Gastroesophageal sphincter (tissue), 4 donors: ENCODE measurements at regions not wholly inside any gene's neighbourhood (a gene's known extent, or its start where the extent isn't known, plus 50 kb on each side); places are given as distances from the start of the nearest gene placed in this dataset.

Experiments
- ATAC-seq: fragments of 150-250 bp; one replicate; pipeline ENCODE4 v1.9.1; 2016; ENCODE audit warnings: mild to moderate bottlenecking, moderate library complexity
- H3K27ac ChIP-seq, 4 donors: fragments of 200-600 bp; sonication (generic) in 3 of 4; 1 replicate in 3 of 4; 2 replicates in 1 of 4; pipeline ENCODE4 v1.5.1; 2016 to 2019
- H3K27me3 ChIP-seq: fragments of 200-600 bp; sonication (generic); one replicate; pipeline ENCODE4 v1.5.1; 2019
- H3K36me3 ChIP-seq, 2 donors: fragments of 200-600 bp; sonication (generic); one replicate each; pipeline ENCODE4 v1.5.1; 2019; ENCODE audit warnings: control low read depth in 1 of 2
- H3K4me1 ChIP-seq, 3 donors: fragments of 200-600 bp; sonication (generic); 1 replicate in 2 of 3; 2 replicates in 1 of 3; pipeline ENCODE4 v1.5.1; 2016 to 2019; ENCODE audit warnings: control low read depth in 2 of 3
- H3K4me3 ChIP-seq, 2 donors: fragments of 200-600 bp; sonication (generic); one replicate each; pipeline ENCODE4 v1.5.1; 2019; ENCODE audit warnings: mild to moderate bottlenecking in 1 of 2, moderate library complexity in 1 of 2
- H3K9me3 ChIP-seq, 3 donors: fragments of 200-600 bp; sonication (generic); one replicate each; pipeline ENCODE4 v1.5.1; 2017 to 2019; ENCODE audit warnings: control low read depth in 2 of 3
- EP300 ChIP-seq: sonication (generic); formaldehyde crosslinking; IDR thresholded peaks from one replicate; pipeline ENCODE4 v1.6.1; 2017; ENCODE audit warnings: antibody characterized with exemption, mild to moderate bottlenecking
- POLR2A ChIP-seq, 2 donors: fragments of 450-650 bp; IDR thresholded peaks; one replicate each; pipeline ENCODE4 v1.6.1; 2017; ENCODE audit warnings: antibody characterized with exemption in 2 of 2, mild to moderate bottlenecking in 2 of 2, moderate library complexity in 1 of 2
- POLR2AphosphoS5 ChIP-seq: sonication (generic); formaldehyde crosslinking; IDR thresholded peaks from one replicate; pipeline ENCODE4 v1.6.1; 2017; ENCODE audit warnings: antibody characterized with exemption
- WGBS, 2 donors: methylation state at CpG; one replicate each; pipeline ENCODE4 v1.1.5; 2018; ENCODE audit warnings: low coverage in 1 of 2; 5-methylcytosine and 5-hydroxymethylcytosine counted together
- TF ChIP-seq, protein P1 (sequence below), 4 experiments: fragments of 200-600 bp in 2 of 4; fragments of 450-650 bp in 2 of 4; sonication (generic) in 1 of 4; IDR thresholded peaks; one replicate each; pipeline ENCODE4 v1.5.1; 2017 to 2019; ENCODE audit warnings: antibody characterized with exemption in 4 of 4, mild to moderate bottlenecking in 2 of 4, moderate library complexity in 2 of 4

DNA sequence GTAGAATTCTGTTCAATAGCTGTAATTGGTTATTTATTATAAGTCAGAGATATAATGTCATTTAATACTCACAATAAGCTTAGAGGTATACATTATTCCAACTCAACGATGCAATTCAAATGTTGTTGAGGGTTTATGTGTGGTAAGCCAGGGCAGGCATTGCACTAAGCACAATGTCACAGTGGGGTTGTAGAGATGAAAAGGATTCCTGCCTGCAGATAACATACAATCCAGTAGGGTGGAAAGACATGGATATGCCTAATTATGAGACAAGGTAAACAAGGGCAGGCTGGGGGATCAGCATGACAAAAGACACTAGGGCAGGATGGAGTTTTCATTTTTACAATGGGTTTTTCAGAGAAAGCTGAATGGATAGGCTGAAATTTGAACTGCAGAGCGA lies 98.7 kb upstream of the PALM2AKAP2 start:
- Histone ChIP-seq H3K9me3 (no peaks in the 10 kb centered on the region), H3K36me3 (no peaks in the 10 kb centered on the region), H3K27ac (no peak overlapping the region), H3K4me1 (no peaks in the 10 kb centered on the region), H3K27me3 (no peaks in the 10 kb centered on the region), H3K4me3 (no peak overlapping the region)
- TF ChIP-seq POLR2A (IDR thresholded peaks at IDR 0.05) (no peak), EP300 (no peak), POLR2AphosphoS5 (no peak)
- TF ChIP-seq, protein P1, sequence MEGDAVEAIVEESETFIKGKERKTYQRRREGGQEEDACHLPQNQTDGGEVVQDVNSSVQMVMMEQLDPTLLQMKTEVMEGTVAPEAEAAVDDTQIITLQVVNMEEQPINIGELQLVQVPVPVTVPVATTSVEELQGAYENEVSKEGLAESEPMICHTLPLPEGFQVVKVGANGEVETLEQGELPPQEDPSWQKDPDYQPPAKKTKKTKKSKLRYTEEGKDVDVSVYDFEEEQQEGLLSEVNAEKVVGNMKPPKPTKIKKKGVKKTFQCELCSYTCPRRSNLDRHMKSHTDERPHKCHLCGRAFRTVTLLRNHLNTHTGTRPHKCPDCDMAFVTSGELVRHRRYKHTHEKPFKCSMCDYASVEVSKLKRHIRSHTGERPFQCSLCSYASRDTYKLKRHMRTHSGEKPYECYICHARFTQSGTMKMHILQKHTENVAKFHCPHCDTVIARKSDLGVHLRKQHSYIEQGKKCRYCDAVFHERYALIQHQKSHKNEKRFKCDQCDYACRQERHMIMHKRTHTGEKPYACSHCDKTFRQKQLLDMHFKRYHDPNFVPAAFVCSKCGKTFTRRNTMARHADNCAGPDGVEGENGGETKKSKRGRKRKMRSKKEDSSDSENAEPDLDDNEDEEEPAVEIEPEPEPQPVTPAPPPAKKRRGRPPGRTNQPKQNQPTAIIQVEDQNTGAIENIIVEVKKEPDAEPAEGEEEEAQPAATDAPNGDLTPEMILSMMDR (IDR thresholded peaks at IDR 0.05): no peak
- WGBS, 2 donors: 71 to 77% methylated on average over 2 of the region's 2 CpGs
- no peak for ATAC-seq

DNA sequence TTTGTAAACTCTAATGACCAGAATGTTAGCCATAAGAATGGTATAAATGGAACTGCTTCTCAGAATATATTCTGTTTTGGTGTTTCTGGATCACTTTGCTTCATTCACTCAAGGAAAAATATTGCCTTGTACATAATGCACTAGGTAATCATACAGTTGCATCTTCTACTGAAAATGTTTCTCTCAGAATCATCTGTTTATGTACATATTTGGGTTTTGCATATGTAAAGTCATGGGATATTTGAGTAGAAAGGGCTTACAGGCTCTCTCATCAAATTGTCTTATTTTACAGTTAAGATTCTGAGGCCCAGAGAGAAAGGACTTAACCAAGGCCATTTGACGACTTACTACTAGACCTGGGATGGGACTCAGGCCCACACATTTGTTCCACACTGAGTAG lies 97.8 kb upstream of the PALM2AKAP2 start:
- Histone ChIP-seq H3K36me3 (no peaks in the 10 kb centered on the region), H3K27ac (no peak overlapping the region), H3K4me3 (no peak overlapping the region), H3K4me1 (no peaks in the 10 kb centered on the region), H3K9me3 (no peaks in the 10 kb centered on the region), H3K27me3 (no peaks in the 10 kb centered on the region)
- TF ChIP-seq POLR2AphosphoS5 (no peak), POLR2A (IDR thresholded peaks at IDR 0.05) (no peak), EP300 (no peak)
- TF ChIP-seq, protein P1 (IDR thresholded peaks at IDR 0.05): no peak
- ATAC-seq: no peak
- 100% methylated on average over 1 of the region's 1 CpG for WGBS, 2 donors

DNA sequence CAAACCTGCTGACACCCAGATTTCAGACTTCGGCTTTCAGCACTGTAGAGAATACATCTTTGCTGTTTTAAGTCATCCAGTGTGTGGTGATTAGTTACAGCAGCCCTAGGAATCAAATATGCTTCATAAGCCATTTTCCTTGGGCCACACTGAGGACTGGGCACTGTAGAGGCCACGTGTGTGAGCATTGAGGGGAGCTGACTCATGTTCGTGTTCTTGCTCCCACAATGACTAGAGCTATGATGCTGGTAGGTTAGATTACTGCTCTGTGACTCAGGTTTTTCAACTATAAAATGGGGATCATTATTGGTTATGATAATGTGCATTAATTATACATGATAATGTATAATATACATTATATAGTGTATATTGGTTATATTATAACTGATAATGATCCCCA lies 96.5 kb upstream of the PALM2AKAP2 start:
- ATAC-seq: no peak
- Histone ChIP-seq H3K4me3 (no peak overlapping the region), H3K27ac (no peak overlapping the region), H3K27me3 (no peaks in the 10 kb centered on the region), H3K4me1 (no peaks in the 10 kb centered on the region), H3K9me3 (no peaks in the 10 kb centered on the region), H3K36me3 (no peaks in the 10 kb centered on the region)
- 67 to 73% methylated on average over 2 to 3 of the region's 3 CpGs for WGBS, 2 donors
- TF ChIP-seq POLR2A (IDR thresholded peaks at IDR 0.05) (no peak), POLR2AphosphoS5 (no peak)
- TF ChIP-seq, protein P1 (IDR thresholded peaks at IDR 0.05): no peak

DNA sequence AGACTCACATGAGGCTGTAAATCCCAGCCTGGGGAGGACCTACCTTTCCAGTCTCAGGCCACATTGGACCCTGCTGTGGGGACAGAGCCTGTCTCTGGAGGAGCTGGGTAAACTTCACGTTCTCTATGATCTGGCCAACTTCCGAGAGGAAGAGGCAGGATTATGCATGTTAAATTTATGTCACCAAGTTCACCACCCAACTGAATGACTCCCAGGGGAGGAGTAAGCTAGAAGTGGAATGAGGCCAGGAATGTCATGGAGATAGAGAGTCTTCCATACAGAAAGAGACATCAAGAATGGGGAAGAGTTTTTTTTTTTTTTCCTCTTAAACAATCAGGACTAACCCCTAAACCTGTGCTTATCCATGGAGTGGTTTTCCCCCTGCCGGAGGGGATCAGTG lies 90.3 kb upstream of the PALM2AKAP2 start:
- Histone ChIP-seq H3K4me1 (no peaks in the 10 kb centered on the region), H3K36me3 (no peaks in the 10 kb centered on the region), H3K9me3 (no peaks in the 10 kb centered on the region), H3K27me3 (no peaks in the 10 kb centered on the region), H3K4me3 (no peak overlapping the region), H3K27ac (no peak overlapping the region)
- no peak for ATAC-seq
- WGBS, 2 donors: 74 to 100% methylated on average over 1 to 2 of the region's 3 CpGs
- TF ChIP-seq, protein P1 (IDR thresholded peaks at IDR 0.05): no peak
- TF ChIP-seq POLR2AphosphoS5: no peak
- TF ChIP-seq EP300: no peak
- no peak for TF ChIP-seq POLR2A (IDR thresholded peaks at IDR 0.05)

DNA sequence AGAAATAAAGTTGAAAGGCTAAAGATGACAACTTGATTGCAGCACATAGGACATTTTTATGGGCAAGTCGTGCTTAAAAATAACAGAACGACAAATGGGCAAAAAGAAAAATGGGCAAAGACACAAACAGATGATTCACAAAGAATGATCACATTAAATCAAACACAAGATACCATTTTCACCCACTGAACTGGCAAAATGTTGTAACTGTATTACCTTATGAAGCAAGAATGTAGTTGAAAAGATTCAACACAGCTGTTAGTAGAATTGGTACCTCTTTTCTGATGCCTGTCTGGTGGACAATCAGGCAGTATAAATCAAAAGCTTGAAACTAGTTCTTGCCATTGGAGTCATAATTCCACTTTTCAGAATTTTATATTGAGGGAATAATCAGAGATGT lies 81.0 kb upstream of the PALM2AKAP2 start:
- Histone ChIP-seq H3K36me3 (no peaks in the 10 kb centered on the region), H3K27me3 (no peaks in the 10 kb centered on the region), H3K27ac (no peak overlapping the region), H3K9me3 (no peaks in the 10 kb centered on the region), H3K4me3 (no peak overlapping the region), H3K4me1 (no peaks in the 10 kb centered on the region)
- TF ChIP-seq, protein P1 (IDR thresholded peaks at IDR 0.05): no peak
- TF ChIP-seq POLR2A (IDR thresholded peaks at IDR 0.05) (no peak), EP300 (no peak), POLR2AphosphoS5 (no peak)
- no peak for ATAC-seq
- 40 to 50% methylated on average over 2 of the region's 2 CpGs for WGBS, 2 donors
